Parathyroid adenoma (tissue), 2 donors: ENCODE measurements at regions not wholly inside any gene's neighbourhood (a gene's known extent, or its start where the extent isn't known, plus 50 kb on each side); places are given as distances from the start of the nearest gene placed in this dataset.

ENCODE experiments used
- H2AFZ ChIP-seq: fragments of 300-600 bp; sonication (generic); one replicate; pipeline ENCODE4 v1.7.0; 2017; ENCODE audit warnings: antibody characterized with exemption, mild to moderate bottlenecking
- H3K27ac ChIP-seq: fragments of 300-600 bp; sonication (generic); one replicate; pipeline ENCODE4 v1.7.0; 2017
- H3K27me3 ChIP-seq: fragments of 300-600 bp; sonication (generic); one replicate; pipeline ENCODE4 v1.7.0; 2017; ENCODE audit warnings: low read length; ENCODE audit not compliant: control insufficient read depth, insufficient read depth
- H3K36me3 ChIP-seq: fragments of 300-600 bp; sonication (generic); one replicate; pipeline ENCODE4 v1.7.0; 2017; ENCODE audit warnings: low read length; ENCODE audit not compliant: control insufficient read depth, insufficient read depth
- H3K4me1 ChIP-seq: fragments of 300-600 bp; sonication (generic); one replicate; pipeline ENCODE4 v1.7.0; 2017; ENCODE audit warnings: control low read depth
- H3K4me2 ChIP-seq: fragments of 300-600 bp; sonication (generic); one replicate; pipeline ENCODE4 v1.7.0; 2017; ENCODE audit warnings: low read length
- H3K4me3 ChIP-seq: fragments of 300-600 bp; sonication (generic); one replicate; pipeline ENCODE4 v1.7.0; 2017; ENCODE audit warnings: low read depth, low read length
- H3K79me2 ChIP-seq: fragments of 300-600 bp; sonication (generic); one replicate; pipeline ENCODE4 v1.7.0; 2017; ENCODE audit warnings: control low read depth
- H3K9ac ChIP-seq: fragments of 300-600 bp; sonication (generic); one replicate; pipeline ENCODE4 v1.7.0; 2017; ENCODE audit warnings: mild to moderate bottlenecking
- H3K9me3 ChIP-seq: fragments of 300-600 bp; sonication (generic); one replicate; pipeline ENCODE4 v1.7.0; 2017; ENCODE audit warnings: low read length; ENCODE audit not compliant: control insufficient read depth
- TF ChIP-seq, protein P1 (sequence below): fragments of 300-600 bp; sonication (generic); IDR thresholded peaks from one replicate; pipeline ENCODE4 v1.7.0; 2017; ENCODE audit warnings: antibody characterized with exemption, mild to moderate bottlenecking
- donor health status: primary hyperparathyroidism.

DNA sequence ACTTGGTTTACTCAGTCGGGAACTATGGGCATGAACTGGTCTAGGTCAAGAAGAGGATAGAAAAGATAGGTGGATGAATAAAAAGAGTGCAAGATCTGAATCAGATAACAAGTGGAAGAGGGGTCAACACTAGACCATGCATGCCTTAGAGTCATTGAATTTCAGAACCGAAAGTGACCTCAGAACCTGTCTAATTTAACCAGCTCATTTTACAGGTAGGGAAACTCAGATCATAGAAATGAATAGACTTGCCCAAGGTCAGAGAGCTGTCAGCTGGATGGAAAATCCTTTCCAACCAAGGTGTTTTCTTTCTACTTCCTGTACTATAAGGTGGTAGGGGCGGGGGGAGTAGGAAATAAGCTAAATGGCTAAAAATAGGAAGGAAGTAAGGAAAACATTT lies 121.4 kb upstream of the ADGRF1 start:
- Histone ChIP-seq H3K9me3 (no peaks in the 10 kb centered on the region), H3K9ac (no peak overlapping the region), H3K27ac (no peak overlapping the region), H3K27me3 (no peaks in the 10 kb centered on the region), H3K36me3 (no peaks in the 10 kb centered on the region), H3K4me1 (no peaks in the 10 kb centered on the region), H3K4me2 (no peak overlapping the region), H2AFZ (no peak overlapping the region), H3K79me2 (no peaks in the 10 kb centered on the region), H3K4me3 (no peak overlapping the region)
- TF ChIP-seq, protein P1, sequence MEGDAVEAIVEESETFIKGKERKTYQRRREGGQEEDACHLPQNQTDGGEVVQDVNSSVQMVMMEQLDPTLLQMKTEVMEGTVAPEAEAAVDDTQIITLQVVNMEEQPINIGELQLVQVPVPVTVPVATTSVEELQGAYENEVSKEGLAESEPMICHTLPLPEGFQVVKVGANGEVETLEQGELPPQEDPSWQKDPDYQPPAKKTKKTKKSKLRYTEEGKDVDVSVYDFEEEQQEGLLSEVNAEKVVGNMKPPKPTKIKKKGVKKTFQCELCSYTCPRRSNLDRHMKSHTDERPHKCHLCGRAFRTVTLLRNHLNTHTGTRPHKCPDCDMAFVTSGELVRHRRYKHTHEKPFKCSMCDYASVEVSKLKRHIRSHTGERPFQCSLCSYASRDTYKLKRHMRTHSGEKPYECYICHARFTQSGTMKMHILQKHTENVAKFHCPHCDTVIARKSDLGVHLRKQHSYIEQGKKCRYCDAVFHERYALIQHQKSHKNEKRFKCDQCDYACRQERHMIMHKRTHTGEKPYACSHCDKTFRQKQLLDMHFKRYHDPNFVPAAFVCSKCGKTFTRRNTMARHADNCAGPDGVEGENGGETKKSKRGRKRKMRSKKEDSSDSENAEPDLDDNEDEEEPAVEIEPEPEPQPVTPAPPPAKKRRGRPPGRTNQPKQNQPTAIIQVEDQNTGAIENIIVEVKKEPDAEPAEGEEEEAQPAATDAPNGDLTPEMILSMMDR = no peak

DNA sequence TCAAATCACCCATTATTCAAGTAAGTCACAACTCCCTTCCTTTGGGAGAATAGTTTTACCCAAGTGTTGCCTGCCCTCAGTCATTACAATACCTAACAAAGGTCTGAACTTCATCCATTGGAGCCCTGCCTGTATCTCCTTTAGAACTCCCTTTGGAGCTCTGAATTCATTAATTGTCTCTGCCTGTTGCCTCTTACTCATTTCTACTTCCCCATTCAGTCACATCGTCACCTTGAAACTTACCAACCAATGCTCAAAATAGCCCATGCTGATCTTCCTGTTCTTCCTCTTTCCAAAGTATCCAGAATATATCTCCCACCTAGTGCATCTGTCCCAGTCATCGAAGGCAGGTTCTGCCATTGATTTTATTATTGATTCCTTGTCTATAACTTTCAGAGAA lies 120.7 kb upstream of the ADGRF1 start:
- H3K27me3 ChIP-seq = no peaks in the 10 kb centered on the region
- no peaks in the 10 kb centered on the region for H3K4me1 ChIP-seq
- TF ChIP-seq, protein P1 = no peak
- no peak overlapping the region for H3K27ac ChIP-seq
- H3K79me2 ChIP-seq = no peaks in the 10 kb centered on the region
- H3K4me2 ChIP-seq = no peak overlapping the region
- H3K4me3 ChIP-seq = no peak overlapping the region
- H3K9me3 ChIP-seq = no peaks in the 10 kb centered on the region
- no peak overlapping the region for H3K9ac ChIP-seq
- no peaks in the 10 kb centered on the region for H3K36me3 ChIP-seq
- no peak overlapping the region for H2AFZ ChIP-seq

DNA sequence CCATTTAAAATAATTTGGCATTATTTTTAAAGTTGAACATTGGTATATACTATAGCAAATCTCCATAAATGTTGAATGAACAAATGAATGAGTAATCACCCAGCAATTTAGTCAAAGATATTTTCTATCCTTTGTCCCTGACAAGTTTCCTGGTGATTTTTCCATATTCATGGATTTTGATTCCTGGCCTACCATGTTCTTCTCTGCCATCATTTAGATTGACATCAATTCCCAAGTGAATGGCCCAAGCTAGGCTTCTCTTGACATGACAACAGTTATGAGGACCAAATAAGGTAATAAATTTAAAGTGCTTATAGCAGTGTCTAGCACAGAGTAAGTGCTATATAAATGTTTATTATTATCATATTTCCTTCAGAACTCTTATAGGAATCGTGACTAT lies 120.1 kb upstream of the ADGRF1 start:
- H3K9me3 ChIP-seq = no peaks in the 10 kb centered on the region
- no peak overlapping the region for H3K27ac ChIP-seq
- no peaks in the 10 kb centered on the region for H3K79me2 ChIP-seq
- H3K27me3 ChIP-seq = no peaks in the 10 kb centered on the region
- no peak overlapping the region for H2AFZ ChIP-seq
- H3K4me3 ChIP-seq = no peak overlapping the region
- H3K9ac ChIP-seq = no peak overlapping the region
- H3K4me2 ChIP-seq = no peak overlapping the region
- TF ChIP-seq, protein P1 = no peak
- no peaks in the 10 kb centered on the region for H3K4me1 ChIP-seq
- no peaks in the 10 kb centered on the region for H3K36me3 ChIP-seq

DNA sequence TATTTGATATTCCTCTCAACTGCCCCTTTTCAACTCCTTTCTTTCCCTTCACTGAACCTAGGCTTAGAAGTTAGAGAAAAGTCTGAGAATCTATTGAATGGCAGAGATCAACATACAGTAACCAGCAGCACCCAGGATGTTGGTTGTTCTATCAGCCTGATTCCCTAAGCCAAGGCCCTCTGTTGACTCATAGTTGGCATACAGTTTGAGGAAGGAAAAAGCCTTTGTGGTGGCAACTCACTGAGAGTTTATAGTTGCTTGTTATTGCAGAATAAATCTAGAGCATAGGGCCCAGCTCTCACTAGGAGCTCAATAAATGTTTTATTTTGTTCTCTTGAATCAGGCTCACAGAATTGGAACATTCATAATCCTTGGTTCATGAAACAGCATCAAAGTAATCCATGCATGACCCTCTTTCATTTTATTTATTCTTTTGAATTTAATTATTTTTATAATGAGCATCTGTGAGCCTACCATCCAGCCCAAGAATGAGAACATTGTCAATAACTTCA lies 119.1 kb upstream of the ADGRF1 start:
- Histone ChIP-seq H3K36me3 (no peaks in the 10 kb centered on the region), H3K4me3 (no peak overlapping the region), H3K4me2 (no peak overlapping the region), H3K9me3 (no peaks in the 10 kb centered on the region), H3K9ac (no peak overlapping the region), H3K27me3 (no peaks in the 10 kb centered on the region), H2AFZ (no peak overlapping the region), H3K27ac (no peak overlapping the region), H3K79me2 (no peaks in the 10 kb centered on the region), H3K4me1 (no peaks in the 10 kb centered on the region)
- TF ChIP-seq, protein P1 = no peak

DNA sequence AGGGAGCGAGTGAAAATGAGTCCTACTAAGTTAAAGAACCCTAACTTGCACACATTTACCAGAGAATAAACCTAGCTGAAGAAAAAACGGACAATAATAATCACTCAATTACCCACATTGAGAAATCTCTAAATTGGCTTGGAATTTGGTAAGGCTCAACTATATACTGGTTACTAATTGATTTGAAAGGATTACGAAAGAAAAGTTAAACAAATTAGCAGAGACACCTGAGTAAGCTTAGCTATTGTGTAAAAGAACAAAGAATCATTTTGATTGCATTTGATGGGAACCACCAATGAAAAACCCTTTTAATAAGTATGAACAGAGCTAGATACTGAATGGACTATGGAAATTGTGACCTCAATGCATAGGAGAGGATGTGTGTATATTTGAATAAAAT lies 118.6 kb upstream of the ADGRF1 start:
- no peak overlapping the region for H3K9ac ChIP-seq
- H3K9me3 ChIP-seq = no peaks in the 10 kb centered on the region
- H3K27me3 ChIP-seq = no peaks in the 10 kb centered on the region
- no peak overlapping the region for H3K4me3 ChIP-seq
- no peak overlapping the region for H3K4me2 ChIP-seq
- H3K27ac ChIP-seq = no peak overlapping the region
- no peak overlapping the region for H2AFZ ChIP-seq
- H3K4me1 ChIP-seq = no peaks in the 10 kb centered on the region
- no peaks in the 10 kb centered on the region for H3K36me3 ChIP-seq
- no peaks in the 10 kb centered on the region for H3K79me2 ChIP-seq
- TF ChIP-seq, protein P1 = no peak
